HG02970 (cell line): ENCODE measurements at regions not wholly inside any gene's neighbourhood (a gene's known extent, or its start where the extent isn't known, plus 50 kb on each side); places are given as distances from the start of the nearest gene placed in this dataset.

ENCODE experiments used
- ATAC-seq: cut with Tn5 transposase; IDR thresholded peaks from one replicate; pipeline ENCODE4 v1.9.1; 2021; ENCODE audit warnings: mild to moderate bottlenecking, moderate library complexity, moderate number of reproducible peaks; ENCODE audit not compliant: unreplicated experiment, low FRiP score

DNA sequence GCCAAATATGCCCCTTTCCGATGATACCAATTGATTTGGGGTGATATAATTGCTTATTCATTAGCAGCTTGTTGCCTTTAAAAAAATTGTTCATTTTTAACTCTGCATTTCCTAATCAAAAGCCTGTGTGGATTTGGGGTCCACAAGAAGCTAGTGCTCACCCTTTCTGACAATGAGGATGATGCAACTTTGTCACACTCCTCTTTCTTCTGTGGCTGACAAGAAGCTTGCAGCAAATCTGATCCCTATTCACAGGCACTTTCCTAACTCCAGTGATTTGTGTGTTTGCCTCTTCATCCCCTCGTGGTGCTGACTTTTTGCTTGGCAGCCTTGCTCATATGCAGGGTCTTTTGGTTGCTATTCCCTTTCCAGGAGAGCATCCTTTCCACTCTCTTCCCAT, 182.7 kb upstream of the LDB2 start:
- ATAC-seq, result no peak

DNA sequence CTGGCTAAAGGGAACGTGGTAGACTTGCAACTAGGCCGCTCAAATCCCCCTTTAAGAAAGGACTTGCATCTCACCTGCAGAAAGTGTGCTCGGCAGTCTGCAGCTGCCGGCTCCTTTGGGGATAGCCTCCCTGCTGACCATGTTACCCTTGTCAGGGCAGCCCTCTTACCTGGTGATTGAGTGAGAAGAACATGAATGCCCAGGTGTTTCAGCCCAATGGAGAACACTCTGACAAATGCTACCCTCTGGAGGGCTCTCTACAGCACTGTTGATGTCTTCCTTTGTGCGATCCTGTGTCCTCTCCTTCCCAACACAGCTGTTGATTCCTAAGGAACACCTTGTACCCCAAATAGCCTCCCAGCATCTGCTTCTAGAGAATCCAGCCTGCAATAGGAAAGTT, 178.7 kb upstream of the LDB2 start:
- no peak for ATAC-seq

DNA sequence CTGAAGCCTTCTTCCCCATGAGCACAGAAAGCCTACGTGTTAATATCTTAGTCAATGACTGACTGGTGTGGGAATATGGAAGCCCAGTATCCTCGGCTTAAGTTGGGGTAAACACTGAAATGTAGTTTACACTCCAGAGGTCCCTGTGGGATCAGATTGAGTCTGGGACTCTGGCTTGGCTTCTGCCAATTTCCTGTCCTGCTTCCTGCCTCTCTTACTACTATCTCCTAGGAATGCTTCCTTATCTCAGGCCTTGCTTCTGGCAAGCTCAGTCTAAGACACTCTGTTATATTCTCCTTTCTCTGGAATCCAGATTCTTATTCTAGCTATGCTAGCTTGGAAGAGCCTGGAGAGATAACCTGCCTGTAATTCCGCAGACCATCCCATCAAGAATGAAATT, 174.0 kb upstream of the LDB2 start:
- no peak for ATAC-seq

DNA sequence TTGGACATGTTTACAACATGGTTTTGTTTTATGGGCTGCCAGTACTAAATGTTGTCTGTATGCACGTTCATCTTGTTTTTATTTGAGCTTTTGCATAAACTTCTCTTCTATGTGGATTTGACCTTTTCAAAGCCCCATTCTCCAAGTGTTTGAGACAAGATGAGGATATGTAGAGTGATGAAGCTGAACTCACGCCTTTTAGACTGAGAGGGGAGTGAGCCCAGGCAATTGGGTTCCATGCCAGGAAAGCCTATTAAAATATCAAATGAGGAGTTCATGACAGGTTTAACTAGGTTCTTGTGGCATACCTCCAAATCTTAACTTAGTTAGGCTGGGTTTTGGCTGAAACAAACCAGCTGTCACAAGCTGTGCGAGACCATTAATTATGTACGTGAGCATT, 170.4 kb upstream of the LDB2 start:
- ATAC-seq, result no peak

DNA sequence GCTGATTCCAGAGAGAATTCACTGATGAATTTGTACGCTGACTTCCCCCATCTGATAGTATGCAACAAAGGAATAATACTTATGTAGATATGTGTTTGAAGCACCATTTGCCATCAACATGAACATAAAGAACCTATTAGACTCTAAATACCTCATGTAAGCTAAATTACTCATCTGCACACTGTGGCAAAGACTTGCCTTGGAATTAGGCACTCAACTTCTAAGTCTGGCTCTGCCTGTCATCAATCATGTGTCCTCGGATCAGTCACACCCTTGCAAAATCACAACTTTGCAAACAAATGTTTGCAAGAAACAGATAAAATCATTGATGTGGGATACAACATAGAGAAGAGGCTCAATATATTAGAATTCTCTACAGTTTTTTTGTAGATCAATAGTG, 169.9 kb upstream of the LDB2 start:
- ATAC-seq, result no peak

DNA sequence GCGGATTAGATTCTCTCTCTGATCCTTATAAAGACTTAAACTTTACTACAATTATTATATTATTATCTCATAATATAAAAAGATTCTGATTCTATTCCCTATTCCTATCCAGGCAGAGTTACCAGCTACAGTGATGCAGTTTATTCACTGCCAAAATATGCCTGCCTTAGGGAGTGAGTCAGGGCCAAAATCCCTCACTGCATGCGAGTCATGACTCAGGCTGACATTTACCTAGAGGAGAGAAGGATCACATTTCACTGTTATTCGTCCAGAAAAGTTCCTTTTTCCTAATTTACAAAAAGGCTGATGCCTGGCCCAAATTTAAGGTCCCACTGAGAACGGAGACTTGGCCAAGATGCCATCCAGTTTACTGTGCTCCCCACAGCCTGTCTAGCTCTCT, 168.5 kb upstream of the LDB2 start:
- no peak for ATAC-seq

DNA sequence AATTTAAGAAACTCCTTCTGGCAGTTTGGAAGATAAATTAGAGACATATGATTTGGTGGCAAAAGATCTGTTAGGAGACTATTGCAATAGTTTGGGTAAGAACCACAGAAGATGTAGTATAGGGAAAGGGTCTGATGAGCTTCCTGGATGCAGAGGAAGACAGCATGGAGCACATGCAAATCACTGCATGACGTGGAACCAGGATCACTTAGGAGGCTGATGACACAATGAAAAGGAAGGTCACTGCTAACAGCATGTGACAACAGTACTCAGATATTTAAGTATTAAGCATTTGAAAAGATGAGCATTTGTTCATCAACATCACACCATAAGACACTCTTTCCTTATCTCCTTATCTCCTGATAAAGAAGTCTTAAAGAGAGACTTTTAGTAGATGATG, 167.8 kb upstream of the LDB2 start:
- no peak for ATAC-seq

DNA sequence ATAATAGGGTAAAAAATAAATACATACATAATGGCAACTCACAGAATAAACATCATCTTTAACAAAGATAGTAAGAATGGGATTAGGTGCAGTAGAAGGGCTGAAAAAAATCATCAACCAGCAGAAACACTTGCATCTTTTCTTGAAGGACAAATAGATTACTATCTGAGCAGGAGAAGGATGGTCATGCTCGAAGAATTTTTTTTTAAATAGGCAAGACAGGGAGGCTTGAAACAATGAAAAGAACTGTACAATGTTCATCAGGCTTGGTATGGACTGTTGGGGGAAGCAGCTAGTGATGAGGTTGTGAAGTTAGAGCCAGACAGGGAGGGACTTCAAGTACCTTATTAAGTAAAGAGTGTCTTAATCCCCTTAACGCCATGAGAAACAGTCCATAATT, 167.4 kb upstream of the LDB2 start:
- no peak for ATAC-seq

DNA sequence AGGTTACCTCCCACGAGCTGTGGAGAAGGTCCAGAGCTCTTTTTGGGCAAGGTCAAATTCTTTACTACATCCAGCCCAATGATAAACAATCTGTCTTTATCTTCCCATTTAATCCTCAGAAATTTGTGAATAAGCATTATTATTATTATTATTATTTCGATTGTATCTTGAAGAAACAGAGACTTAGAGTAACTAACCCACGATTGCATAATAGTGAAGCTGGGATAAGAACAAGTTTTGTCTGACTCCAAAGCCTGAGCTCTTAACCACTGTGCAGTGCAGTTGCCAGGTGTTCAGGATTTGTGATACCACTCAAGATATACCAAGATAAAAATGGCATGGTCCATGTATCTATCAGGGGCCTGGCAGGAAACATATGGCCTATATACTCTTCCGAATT, 166.5 kb upstream of the LDB2 start:
- ATAC-seq, result no peak

DNA sequence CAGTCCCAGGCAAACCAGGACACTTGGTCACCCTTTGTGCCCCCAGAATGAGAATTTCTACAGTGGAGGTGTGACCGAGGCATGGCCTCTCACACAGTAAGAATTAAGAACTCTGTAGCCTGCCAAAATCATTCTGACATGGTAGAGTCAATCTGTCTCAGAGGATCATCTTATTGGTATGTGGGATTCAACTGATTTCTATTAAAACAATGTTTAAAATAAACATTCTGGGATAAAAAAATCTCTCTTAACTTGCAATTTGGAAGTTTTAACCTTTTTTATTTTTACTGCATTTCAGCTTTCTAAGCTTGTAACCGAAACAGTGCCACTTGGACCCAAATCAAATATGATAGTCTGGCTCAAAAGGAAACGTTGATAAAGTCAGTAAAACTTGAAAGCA, 165.4 kb upstream of the LDB2 start:
- no peak for ATAC-seq

DNA sequence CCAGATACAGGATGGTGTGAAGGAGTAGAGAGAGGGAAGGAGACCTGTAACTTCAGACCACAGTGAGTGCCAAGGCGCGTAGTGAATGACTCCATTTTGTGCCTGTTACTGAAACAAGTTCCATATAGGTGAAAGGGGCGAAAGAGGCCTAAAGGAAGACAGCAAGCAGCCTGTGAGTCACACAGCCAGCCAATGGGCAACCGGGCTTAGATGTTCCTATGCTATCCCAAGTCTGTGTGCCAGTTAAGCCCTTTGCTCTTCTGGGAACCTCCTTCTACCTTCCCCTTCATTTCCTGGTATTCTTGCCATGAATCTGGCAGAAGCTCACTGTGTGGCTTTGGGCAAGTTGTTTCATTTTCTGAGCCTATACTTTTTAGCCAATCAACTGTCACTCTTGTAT, 161.8 kb upstream of the LDB2 start:
- no peak for ATAC-seq

DNA sequence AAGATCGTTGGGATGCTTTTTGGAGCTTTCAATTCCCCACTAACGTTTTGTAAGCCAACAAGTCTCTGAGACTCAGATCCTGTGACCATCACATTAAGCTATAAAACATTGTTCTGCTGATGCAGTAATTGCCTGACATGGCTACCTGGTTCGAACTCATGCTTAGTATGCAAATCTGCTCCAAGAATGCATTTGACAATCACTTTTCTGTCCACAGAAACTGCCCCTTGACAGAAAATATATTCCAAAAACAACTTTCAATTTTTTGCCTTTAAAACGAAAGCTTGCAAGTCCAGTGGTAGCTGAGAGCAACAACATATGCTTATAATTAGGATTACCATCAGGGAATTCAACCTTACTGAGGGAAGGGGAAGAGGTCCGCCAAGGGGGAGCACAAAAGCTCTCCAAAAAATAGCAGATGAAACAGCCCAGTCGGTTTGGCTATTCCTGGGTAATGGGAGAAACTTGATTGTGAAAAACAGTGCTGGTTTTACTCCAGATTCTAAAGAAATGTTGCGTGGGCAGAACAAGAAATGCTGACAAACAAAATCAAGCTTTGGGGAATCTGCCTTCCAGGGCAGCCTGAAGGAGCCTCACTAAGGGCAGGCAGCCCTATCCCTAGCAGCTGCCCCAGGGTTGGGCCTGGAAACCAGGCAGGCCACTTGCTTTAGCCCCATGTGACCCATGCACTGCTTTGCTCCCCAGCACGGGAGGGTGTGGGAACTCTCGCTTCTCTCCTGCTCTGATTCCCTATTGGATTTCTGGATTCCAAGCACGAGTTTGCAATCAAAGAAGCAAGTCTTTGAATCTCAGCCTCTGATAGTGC, 160.7 kb upstream of the LDB2 start:
- ATAC-seq, result no peak

DNA sequence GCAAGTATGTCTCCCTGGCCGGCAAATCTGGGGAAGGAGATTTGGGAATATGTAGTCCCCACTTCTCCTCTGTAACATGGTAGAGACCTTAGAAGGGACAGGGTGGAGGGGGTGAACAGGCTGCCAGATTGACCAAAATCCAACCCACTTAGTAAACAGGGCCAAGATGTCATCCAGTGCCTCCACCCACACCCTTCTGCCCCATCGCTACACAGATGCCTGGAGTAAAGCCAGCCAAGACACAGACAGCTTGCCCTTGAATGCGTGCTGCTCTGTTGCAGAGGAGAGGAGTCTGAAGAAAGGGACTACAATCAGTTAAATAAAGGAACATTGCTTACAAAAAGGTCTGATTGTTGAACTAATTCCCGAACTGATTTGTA, 160.1 kb upstream of the LDB2 start:
- ATAC-seq, result no peak

DNA sequence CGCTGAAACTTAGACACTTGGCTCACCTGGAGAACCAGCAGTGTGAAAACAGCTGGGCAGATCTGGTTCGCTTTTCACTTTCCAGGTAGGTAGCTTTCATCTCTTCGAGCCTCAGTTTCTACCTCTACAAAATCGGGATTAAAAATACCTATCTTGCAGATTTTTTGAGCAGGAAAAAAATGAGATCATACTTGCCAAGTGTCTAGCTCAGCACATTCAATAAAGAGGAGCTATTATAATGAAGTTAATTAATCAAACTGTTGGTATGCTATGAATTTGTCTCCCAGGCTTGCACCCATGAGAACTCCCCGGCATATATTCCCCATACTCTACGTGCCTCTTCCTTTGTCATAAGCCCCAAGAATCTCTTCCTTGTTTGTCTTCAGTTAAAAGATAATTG, 158.6 kb upstream of the LDB2 start:
- no peak for ATAC-seq

DNA sequence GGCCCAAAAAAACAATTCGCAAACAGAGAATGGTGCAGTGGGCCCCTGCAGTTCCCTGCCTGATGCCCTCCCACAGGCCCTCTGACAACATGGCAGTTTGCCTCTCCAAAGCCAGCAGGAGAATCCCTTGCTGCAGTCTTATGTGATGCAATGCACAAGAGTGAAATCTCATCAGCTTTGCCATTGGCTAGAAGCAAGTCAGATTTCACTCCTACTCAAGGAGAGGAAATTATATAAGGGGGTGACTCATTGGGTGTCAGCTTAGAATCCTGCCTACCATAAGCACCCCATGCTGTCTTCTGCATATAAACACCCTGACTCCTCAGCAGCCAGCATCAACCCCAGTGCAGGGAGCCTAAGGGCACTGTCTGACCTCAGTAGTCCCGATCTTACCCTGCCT, 157.3 kb upstream of the LDB2 start:
- no peak for ATAC-seq

DNA sequence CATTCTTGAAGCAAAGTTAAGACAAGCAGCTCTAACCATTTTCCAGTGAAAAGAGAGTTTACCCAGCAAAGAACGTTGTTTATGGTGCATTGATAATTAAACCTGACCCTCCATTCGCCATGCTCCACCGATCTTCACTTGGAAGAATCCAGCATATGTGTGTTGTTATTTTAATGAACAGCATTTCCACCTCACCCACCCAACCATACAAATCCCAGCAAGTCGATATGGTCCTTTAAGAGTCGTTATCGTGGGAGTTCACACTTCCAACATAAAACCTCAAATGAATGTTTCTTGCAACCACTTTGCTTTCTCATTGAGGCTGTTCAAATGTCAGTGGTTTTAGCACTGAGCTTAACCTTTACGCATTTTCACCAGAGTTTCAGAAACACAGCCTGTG, 147.4 kb upstream of the LDB2 start:
- ATAC-seq, result no peak

DNA sequence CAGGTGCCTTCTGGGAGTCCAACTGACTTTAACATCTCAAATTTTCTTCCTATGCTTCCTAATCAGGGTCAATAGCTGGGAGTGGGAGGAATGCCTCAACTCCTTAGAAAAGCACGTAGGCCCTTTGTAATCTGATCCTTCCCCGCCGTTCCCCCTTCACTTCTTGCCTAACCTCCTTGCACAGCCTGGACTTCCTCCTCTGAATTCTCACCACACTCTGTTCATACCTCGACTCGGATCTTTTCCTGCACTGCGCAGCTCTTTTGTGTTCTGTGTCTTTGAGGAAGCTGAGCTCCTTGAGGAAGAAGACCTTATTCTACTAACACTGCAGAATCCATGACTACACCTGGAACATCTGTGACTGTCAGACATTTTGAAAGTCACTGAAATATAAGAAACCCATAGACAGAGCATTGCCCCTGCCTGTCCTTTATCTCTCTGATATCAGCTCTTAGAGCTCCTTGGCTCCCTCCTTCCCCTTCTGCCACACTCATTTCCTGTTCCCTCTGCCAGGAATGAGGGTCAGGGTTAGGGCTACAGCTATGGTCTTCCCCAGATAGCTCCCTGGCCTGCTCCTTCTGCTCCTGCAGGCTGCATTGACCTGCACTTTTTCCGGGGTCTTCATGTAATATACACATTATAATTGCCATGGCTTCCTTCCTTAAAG, 140.2 kb upstream of the LDB2 start:
- no peak for ATAC-seq

DNA sequence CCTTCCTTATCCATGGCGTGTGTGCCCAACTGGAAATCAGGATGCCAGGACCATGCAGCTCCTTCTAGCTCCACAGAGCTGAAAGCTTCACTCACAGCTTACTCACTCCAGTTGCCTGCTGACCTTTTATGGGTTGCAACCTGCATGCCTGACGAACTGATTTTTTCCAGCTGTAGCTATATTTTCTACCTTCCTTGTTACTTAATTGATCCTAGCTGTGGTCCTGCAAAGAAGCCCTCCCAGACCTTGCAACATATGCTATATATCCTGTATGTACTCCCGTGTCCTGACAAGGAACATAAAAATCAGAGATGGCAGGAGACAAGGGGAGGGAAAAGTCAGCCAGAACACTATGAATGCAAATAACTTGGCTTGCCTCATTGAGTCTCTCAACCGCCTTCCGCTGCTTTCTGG, 135.3 kb upstream of the LDB2 start:
- no peak for ATAC-seq

DNA sequence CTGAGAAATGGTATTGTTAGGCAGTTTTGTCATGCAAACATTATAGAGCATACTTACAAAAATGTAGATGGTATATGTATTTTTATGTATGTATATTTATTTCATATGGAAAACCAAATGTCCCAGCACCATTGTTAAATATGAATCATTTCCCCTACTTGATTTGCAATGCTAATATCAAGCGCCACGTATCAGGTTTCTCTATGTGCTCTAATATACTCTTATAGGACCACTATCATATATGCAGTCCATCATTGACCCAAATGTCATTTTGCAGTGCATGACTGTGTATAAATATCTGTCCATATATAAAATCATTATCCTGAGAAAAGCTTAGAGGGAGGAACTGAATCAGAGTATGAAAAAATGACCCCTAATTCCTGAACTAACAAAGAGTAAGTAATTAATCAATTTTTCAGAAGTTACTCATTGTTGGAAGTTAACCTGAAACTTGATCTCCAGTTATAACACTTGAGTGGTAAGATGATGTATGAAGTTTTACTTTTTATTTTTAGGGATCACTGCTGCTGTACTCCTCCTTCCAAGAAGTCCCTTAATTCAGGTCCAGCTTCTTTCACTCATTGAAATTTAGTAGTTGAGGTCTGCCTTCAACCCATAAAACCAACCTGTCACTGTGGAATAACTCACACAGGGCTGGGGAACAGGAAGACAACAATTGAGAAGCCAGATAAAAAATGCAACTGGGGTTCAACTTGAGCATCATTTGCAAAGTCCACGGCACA, 134.8 kb upstream of the LDB2 start:
- no peak for ATAC-seq

DNA sequence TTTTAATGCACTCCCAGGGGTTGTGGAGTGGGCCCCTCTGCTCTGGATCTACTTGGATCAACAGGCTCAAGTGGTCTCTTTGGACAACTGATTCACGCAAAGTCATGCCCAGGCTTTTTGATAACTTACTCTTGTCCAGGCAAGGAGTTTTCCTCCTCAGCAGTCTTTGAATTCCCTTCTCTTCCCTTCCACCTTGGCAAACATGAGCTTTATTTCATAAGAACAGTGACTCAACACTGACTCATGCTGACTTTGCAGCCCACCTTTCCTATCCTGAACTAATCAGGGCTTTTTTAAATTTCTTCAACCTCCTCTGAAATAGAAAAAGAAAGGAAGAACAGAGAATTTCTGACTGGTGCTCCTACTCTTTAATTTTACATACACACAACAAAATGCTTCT, 132.1 kb upstream of the LDB2 start:
- ATAC-seq, result no peak

DNA sequence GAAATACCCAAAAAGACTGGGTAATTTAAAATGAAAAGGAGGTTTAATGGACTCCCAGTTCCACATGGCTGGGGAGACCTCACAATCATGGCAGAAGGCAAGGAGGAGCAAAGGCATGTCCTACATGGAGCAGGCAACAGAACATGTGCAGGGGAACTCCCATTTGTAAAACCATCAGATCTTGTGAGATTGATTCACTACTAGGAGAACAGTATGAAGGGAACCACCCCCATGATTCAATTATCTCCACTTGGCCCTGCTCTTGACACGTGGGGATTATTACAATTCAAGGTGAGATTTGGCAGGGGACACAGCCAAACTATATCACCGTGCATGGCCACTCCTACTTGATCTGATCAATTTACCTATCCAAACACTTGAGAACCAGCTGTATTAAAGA, 131.5 kb upstream of the LDB2 start:
- no peak for ATAC-seq

DNA sequence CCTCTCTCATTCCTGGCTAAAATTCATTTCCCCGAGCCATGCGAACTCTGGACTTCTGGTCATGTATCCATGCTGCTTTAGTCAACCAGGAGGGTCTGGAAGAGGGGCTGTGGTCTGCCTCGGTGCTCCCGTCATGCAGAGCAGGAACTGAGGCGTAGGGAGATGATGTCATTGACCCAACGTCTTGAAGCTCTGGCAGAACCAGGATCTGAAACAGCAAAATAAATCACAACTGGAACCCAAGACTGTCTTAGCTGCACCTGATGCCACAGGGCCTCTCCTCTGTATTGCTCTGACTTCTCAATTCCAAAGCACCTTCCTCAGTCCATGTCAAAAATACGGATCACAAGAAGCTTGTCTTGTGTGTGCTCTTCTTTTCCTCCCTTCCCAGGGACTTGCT, 131.0 kb upstream of the LDB2 start:
- no peak for ATAC-seq
